Keratinocyte (primary cell): ENCODE measurements at regions not wholly inside any gene's neighbourhood (a gene's known extent, or its start where the extent isn't known, plus 50 kb on each side); places are given as distances from the start of the nearest gene placed in this dataset.

Experiments
- EZH2 ChIP-seq: IDR thresholded peaks from one replicate; pipeline ENCODE4 v1.6.1; 2012; ENCODE audit warnings: inconsistent platforms, mild to moderate bottlenecking, low read length, moderate library complexity
- TF ChIP-seq, protein P1 (sequence below), 3 experiments: IDR thresholded peaks in 1 of 3; conservative IDR thresholded peaks in 1 of 3; optimal IDR thresholded peaks in 1 of 3; 2 replicates in 2 of 3; 3 replicates in 1 of 3; pipeline versions ENCODE3 to v1.5.1; 2011; ENCODE audit warnings: low read length in 3 of 3, mild to moderate bottlenecking in 3 of 3, moderate library complexity in 2 of 3, control low read depth in 1 of 3, inconsistent platforms in 1 of 3; ENCODE audit not compliant: insufficient read depth in 2 of 3; ENCODE audit errors: extremely low read depth in 1 of 3

DNA sequence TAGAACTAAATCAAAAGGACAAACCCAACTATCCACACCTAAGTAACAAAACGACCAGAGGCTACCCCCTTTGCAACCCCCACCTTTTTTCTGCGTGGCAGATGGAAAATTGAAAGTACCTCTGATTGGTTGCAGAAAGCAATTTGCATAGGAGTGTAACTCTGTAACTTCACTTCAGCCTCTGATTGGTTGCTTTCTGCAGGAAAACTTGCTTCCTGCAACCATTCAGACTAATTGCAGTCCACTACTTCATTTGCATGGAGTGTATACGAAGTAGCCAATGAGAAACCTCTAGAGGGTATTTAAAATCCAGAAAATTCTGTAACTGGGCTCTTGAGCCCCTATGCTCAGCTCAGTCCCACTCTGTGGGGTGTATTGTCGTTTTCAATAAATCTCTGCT is 129.1 kb upstream of the OLIG3 start:
- TF ChIP-seq, protein P1, sequence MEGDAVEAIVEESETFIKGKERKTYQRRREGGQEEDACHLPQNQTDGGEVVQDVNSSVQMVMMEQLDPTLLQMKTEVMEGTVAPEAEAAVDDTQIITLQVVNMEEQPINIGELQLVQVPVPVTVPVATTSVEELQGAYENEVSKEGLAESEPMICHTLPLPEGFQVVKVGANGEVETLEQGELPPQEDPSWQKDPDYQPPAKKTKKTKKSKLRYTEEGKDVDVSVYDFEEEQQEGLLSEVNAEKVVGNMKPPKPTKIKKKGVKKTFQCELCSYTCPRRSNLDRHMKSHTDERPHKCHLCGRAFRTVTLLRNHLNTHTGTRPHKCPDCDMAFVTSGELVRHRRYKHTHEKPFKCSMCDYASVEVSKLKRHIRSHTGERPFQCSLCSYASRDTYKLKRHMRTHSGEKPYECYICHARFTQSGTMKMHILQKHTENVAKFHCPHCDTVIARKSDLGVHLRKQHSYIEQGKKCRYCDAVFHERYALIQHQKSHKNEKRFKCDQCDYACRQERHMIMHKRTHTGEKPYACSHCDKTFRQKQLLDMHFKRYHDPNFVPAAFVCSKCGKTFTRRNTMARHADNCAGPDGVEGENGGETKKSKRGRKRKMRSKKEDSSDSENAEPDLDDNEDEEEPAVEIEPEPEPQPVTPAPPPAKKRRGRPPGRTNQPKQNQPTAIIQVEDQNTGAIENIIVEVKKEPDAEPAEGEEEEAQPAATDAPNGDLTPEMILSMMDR (optimal IDR thresholded peaks at IDR 0.05 in 1 of 3, IDR thresholded peaks at IDR 0.05 in 1 of 3, conservative IDR thresholded peaks at IDR 0.05 in 1 of 3; ENCODE audit: extremely low read depth in 1 of 3, insufficient read depth in 2 of 3, low read length in 3 of 3), result no peak
- no peak for TF ChIP-seq EZH2
